GM21367 (cell line): ENCODE measurements at regions not wholly inside any gene's neighbourhood (a gene's known extent, or its start where the extent isn't known, plus 50 kb on each side); places are given as distances from the start of the nearest gene placed in this dataset.
"Not testable (repeated sequence)": the region's sequence is repeated elsewhere in the genome, so short reads cannot be mapped to it uniquely, and the experiment has no call there.

ENCODE experiments used
- ATAC-seq: cut with Tn5 transposase; IDR thresholded peaks from one replicate; pipeline ENCODE4 v1.9.1; 2021; ENCODE audit not compliant: unreplicated experiment

- no peak for ATAC-seq
These were observed 1668.7 kb downstream of the SUCLG1 start for GRCh38 chr2:82790206-82791021.

- ATAC-seq: no peak
These were observed 1669.3 kb downstream of the SUCLG1 start for GRCh38 chr2:82789851-82790205.

- no peak for ATAC-seq
These were observed 1677.7 kb downstream of the SUCLG1 start for GRCh38 chr2:82781176-82781915.

GRCh38 chr2:82780050-82780449, 1679.0 kb downstream of the SUCLG1 start:
- no peak for ATAC-seq

GRCh38 chr2:82752396-82752795, 1706.7 kb downstream of the SUCLG1 start:
- no peak for ATAC-seq

GRCh38 chr2:82748653-82749052, 1710.4 kb downstream of the SUCLG1 start:
- no peak for ATAC-seq

GRCh38 chr2:82740527-82740926, 1718.6 kb downstream of the SUCLG1 start:
- ATAC-seq: no peak

- ATAC-seq: not testable (repeated sequence)
These were observed 1721.1 kb downstream of the SUCLG1 start for GRCh38 chr2:82737965-82738364.

- no peak for ATAC-seq
These were observed 1723.7 kb downstream of the SUCLG1 start for GRCh38 chr2:82735336-82735735.

- ATAC-seq: no peak
These were observed 1727.3 kb downstream of the SUCLG1 start for GRCh38 chr2:82731824-82732223.

GRCh38 chr2:82730811-82731210, 1728.3 kb downstream of the SUCLG1 start:
- ATAC-seq: no peak

GRCh38 chr2:82728090-82728489, 1731.0 kb downstream of the SUCLG1 start:
- no peak for ATAC-seq

GRCh38 chr2:82708681-82709080, 1750.4 kb downstream of the SUCLG1 start:
- no peak for ATAC-seq

GRCh38 chr2:82697231-82697630, 1761.8 kb downstream of the SUCLG1 start:
- no peak for ATAC-seq

- ATAC-seq: no peak
These were observed 1764.6 kb downstream of the SUCLG1 start for GRCh38 chr2:82694431-82694830.

- ATAC-seq: no peak
These were observed 1768.2 kb downstream of the SUCLG1 start for GRCh38 chr2:82690757-82691411.

- no peak for ATAC-seq
These were observed 1783.9 kb downstream of the SUCLG1 start for GRCh38 chr2:82675186-82675585.

GRCh38 chr2:82674652-82675051, 1784.4 kb downstream of the SUCLG1 start:
- no peak for ATAC-seq

- ATAC-seq: no peak
These were observed 1791.6 kb downstream of the SUCLG1 start for GRCh38 chr2:82667491-82667890.

- ATAC-seq: no peak
These were observed 1793.4 kb downstream of the SUCLG1 start for GRCh38 chr2:82665691-82666090.

- ATAC-seq: no peak
These were observed 1802.0 kb downstream of the SUCLG1 start for GRCh38 chr2:82657106-82657505.

- no peak for ATAC-seq
These were observed 1802.7 kb downstream of the SUCLG1 start for GRCh38 chr2:82656420-82656819.
